A673 (cell line): ENCODE measurements at regions not wholly inside any gene's neighbourhood (a gene's known extent, or its start where the extent isn't known, plus 50 kb on each side); places are given as distances from the start of the nearest gene placed in this dataset.
A peak's percentile ranks its signal among the peaks of the same experiment; 100 is the strongest.

Source experiments
- BruUV-seq: library from RNA; stranded (reverse); fragments of 400-500 nt; replicated peaks from 2 replicates; lab custom pipeline; 2021; lab: Mats Ljungman, UMichigan
- CTCF ChIA-PET: fragments of 300-600 bp; sonication (Branson Sonifier 250); formaldehyde crosslinking; loops from one replicate; lab custom pipeline; 2022; ENCODE audit warnings: antibody characterized with exemption; lab: Charles Lee
- POLR2A ChIA-PET: fragments of 300-600 bp; sonication (Branson Sonifier 250); formaldehyde crosslinking; loops from one replicate; lab custom pipeline; 2022; ENCODE audit warnings: antibody characterized with exemption; ENCODE audit not compliant: low non-redundant PET; lab: Charles Lee
- DNase-seq: peaks from one replicate; pipeline ENCODE4 v3.0.0-alpha.2; 2015; ENCODE audit warnings: low spot score
- H3K27ac ChIP-seq: fragments of 200-600 bp; sonication (generic); 2 replicates; pipeline ENCODE4 v1.5.1; 2016; ENCODE audit warnings: mixed run types, low read depth, mild to moderate bottlenecking, mixed read lengths, antibody characterized with exemption, low read length; ENCODE audit not compliant: poor library complexity, severe bottlenecking
- H3K27me3 ChIP-seq: fragments of 200-600 bp; sonication (generic); replicated peaks from 2 replicates; pipeline ENCODE4 v1.6.1; 2017; ENCODE audit warnings: mixed run types, low read depth, mild to moderate bottlenecking, mixed read lengths, antibody characterized with exemption, low read length; ENCODE audit not compliant: insufficient read depth, poor library complexity
- H3K36me3 ChIP-seq: fragments of 200-600 bp; sonication (generic); 2 replicates; pipeline ENCODE4 v1.6.1; 2016; ENCODE audit warnings: mixed run types, mild to moderate bottlenecking, mixed read lengths, antibody characterized with exemption, low read length; ENCODE audit not compliant: insufficient read depth, poor library complexity, severe bottlenecking
- H3K4me1 ChIP-seq: fragments of 200-600 bp; sonication (generic); 2 replicates; pipeline ENCODE4 v1.6.1; 2017; ENCODE audit warnings: mixed run types, mild to moderate bottlenecking, mixed read lengths, antibody characterized with exemption, low read length; ENCODE audit not compliant: insufficient read depth, poor library complexity, severe bottlenecking
- H3K4me3 ChIP-seq: fragments of 200-600 bp; sonication (generic); 2 replicates; pipeline ENCODE4 v1.5.1; 2016; ENCODE audit warnings: low read depth, mixed run types, mild to moderate bottlenecking, mixed read lengths, low read length; ENCODE audit not compliant: poor library complexity, severe bottlenecking
- H3K9me3 ChIP-seq: fragments of 200-600 bp; sonication (generic); 2 replicates; pipeline ENCODE4 v1.6.1; 2016; ENCODE audit warnings: mixed run types, low read depth, mild to moderate bottlenecking, mixed read lengths, antibody characterized with exemption, low read length; ENCODE audit not compliant: poor library complexity, severe bottlenecking
- EZH2 ChIP-seq: fragments of 200-600 bp; sonication (generic); IDR thresholded peaks from 2 replicates; pipeline ENCODE4 v1.6.1; 2017; ENCODE audit warnings: borderline replicate concordance, low read depth, mild to moderate bottlenecking, mixed read lengths, antibody characterized with exemption, low read length; ENCODE audit not compliant: poor library complexity, severe bottlenecking
- intact Hi-C: fragments of 100-400 bp; cut with micrococcal nuclease; formaldehyde crosslinking; loops from one replicate; pipeline ENCODE4 v1.10.0; 2022; ENCODE audit not compliant: unreplicated experiment
- TF ChIP-seq, protein P1 (sequence below): fragments of 300-800, 200-600 bp; sonication (generic); conservative IDR thresholded peaks from 2 replicates; pipeline ENCODE4 v1.5.1; 2017; ENCODE audit warnings: low read depth, mild to moderate bottlenecking, antibody characterized with exemption, low read length, moderate library complexity, mixed read lengths

DNA sequence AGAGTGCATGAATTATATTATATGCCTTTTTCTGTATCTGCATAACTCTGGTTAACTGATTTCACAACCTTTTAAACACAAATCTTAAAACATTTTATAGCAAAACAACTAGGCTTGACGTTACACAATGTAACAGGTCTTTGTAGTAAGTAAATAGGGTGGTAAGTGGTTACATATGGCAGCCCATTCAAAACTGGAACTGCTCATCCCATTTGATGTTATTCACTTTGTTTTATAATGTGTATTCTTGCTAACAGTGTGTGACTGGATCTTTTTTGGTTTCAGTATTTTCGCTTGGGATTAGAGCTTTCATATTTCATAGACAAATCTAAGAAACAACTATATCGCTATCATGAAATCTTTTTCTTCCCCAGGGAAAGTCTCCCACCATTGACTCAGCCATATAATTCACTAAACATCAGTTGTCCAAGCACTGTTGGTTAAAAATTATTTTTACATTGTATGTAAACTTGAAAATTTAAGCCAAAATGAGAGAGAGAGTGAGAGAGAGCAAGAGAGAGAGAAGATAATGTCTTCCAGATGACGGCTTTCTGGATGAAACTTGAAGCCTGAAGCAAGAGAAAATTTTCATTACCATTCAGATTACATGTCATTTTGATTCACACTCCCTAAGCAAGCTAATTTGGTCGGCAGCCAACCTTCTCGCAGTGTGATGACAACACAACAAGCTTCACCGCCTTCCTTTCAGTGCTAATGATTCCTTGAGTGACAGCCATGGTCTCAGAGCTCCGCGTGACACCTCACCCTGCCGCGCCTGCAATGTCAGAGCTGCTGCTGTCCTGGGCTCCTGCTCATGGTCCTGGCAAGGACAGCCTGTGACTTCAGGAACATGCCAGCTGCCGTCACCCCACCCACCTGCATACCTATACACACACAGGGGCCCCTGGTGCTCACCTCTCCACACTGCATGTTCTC is 946.9 kb upstream of the SOX11 start:
- DNase-seq, result peak; percentile 98
- Histone ChIP-seq H3K36me3 (no peaks in the 10 kb centered on the region), H3K27ac (peak overlapping the region; percentile 94), H3K4me1 (peaks cover 48% of the 10 kb centered on the region), H3K4me3 (peak overlapping the region; percentile 22), H3K27me3 (no peaks in the 10 kb centered on the region), H3K9me3 (peaks cover 9% of the 10 kb centered on the region)
- CTCF ChIA-PET, result interaction anchor here (1.0 kb wide), 1 partner anchor 18 kb away, joined by 6 read pairs; no protein-coding TSS in a partner anchor
- POLR2A ChIA-PET, result interaction anchor here (0.6 kb wide), 1 partner anchor 303 kb away, joined by 3 read pairs; no protein-coding TSS in a partner anchor
- intact Hi-C loops, result loop anchor here (5.0 kb wide), 2 partner anchors 93 to 158 kb away; no protein-coding TSS in a partner anchor
- BruUV-seq, result no TSS peak
- TF ChIP-seq EZH2, result no peak
- TF ChIP-seq, protein P1, sequence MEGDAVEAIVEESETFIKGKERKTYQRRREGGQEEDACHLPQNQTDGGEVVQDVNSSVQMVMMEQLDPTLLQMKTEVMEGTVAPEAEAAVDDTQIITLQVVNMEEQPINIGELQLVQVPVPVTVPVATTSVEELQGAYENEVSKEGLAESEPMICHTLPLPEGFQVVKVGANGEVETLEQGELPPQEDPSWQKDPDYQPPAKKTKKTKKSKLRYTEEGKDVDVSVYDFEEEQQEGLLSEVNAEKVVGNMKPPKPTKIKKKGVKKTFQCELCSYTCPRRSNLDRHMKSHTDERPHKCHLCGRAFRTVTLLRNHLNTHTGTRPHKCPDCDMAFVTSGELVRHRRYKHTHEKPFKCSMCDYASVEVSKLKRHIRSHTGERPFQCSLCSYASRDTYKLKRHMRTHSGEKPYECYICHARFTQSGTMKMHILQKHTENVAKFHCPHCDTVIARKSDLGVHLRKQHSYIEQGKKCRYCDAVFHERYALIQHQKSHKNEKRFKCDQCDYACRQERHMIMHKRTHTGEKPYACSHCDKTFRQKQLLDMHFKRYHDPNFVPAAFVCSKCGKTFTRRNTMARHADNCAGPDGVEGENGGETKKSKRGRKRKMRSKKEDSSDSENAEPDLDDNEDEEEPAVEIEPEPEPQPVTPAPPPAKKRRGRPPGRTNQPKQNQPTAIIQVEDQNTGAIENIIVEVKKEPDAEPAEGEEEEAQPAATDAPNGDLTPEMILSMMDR, result no peak

DNA sequence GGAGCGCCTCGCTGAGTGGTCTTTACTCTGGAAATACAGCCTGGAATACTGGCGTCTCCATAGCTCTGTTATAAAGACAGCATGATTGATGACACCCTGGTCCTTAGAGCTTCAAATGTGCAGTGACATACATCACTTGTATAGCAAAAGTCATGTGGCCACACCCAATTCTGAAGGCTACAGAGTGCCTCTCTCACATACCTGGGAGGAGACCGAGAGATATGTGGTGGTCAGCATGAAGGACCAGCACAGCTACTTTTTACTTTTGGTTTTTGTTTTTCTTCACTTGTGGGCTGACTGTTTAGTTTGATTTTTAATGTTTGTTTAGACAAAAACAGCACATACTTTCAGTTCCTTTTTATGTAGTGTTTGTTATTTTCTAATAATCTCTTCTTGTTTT is 938.5 kb upstream of the SOX11 start:
- intact Hi-C loops, result loop anchor here (10.0 kb wide), 1 partner anchor 1019 kb away; no protein-coding TSS in a partner anchor
- no peaks in the 10 kb centered on the region for H3K27me3 ChIP-seq
- peaks cover under 1% of the 10 kb centered on the region for H3K9me3 ChIP-seq
- no TSS peak for BruUV-seq
- H3K36me3 ChIP-seq, result no peaks in the 10 kb centered on the region
- H3K27ac ChIP-seq, result no peak overlapping the region
- no peak overlapping the region for H3K4me3 ChIP-seq
- peaks cover 21% of the 10 kb centered on the region for H3K4me1 ChIP-seq
- DNase-seq, result no peak
- ChIA-PET POLR2A (interaction anchor here (0.7 kb wide), 1 partner anchor 1225 kb away, joined by 4 read pairs; no protein-coding TSS in a partner anchor), CTCF (no interaction called here)
- TF ChIP-seq, protein P1, result no peak
- no peak for TF ChIP-seq EZH2

DNA sequence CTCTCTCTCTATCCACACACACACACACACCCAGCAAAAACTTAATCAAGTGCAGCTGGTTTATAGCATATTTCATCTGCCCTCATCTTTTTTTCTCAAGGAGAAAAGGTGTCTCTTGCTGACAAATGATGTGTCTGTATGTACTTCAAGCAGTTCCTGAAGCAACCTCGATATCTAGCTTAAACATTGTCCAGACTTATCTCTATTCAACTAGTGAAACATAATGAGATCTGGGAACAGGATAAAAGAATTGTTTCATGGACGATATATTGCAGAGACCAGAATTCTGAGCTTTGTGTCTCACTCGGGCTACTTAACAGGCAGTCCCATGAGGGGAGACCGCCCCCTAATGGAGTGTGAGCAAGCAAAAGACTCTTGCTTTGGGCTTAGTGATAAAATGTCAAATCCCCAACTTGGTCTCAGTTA is 929.2 kb upstream of the SOX11 start:
- ChIA-PET POLR2A (interaction anchor here (0.6 to 1.2 kb wide), 2 partner anchors 178 to 611 kb away, joined by 7 to 14 read pairs; no protein-coding TSS in a partner anchor), CTCF (interaction anchor here (0.5 to 2.0 kb wide), 13 partner anchors 13 to 1182 kb away, joined by 3 to 29 read pairs (median 3); no protein-coding TSS in a partner anchor)
- Histone ChIP-seq H3K27ac (peak overlapping the region; percentile 84), H3K36me3 (no peaks in the 10 kb centered on the region), H3K4me1 (peaks cover 42% of the 10 kb centered on the region), H3K4me3 (no peak overlapping the region), H3K9me3 (peaks cover 4% of the 10 kb centered on the region), H3K27me3 (no peaks in the 10 kb centered on the region)
- TF ChIP-seq, protein P1, result peak; percentile 93
- no peak for TF ChIP-seq EZH2
- peak; percentile 94 for DNase-seq
- intact Hi-C loops, result loop anchor here (1.0 to 10.0 kb wide), 6 partner anchors 178 to 806 kb away; no protein-coding TSS in a partner anchor
- TSS peak; percentile 89 for BruUV-seq
